Endodermal cell (in vitro differentiated cells): ENCODE measurements at regions not wholly inside any gene's neighbourhood (a gene's known extent, or its start where the extent isn't known, plus 50 kb on each side); places are given as distances from the start of the nearest gene placed in this dataset.

Source experiments
- DNase-seq: peaks from one replicate; pipeline ENCODE4 v3.0.0-alpha.2; 2017
- H3K27ac ChIP-seq: 2 replicates; pipeline ENCODE4 v1.5.1; 2013; ENCODE audit warnings: mild to moderate bottlenecking, low read depth, low read length, moderate library complexity
- H3K27me3 ChIP-seq: 2 replicates; pipeline ENCODE4 v1.6.1; 2013; ENCODE audit warnings: mild to moderate bottlenecking, low read length, moderate library complexity; ENCODE audit not compliant: insufficient read depth, control insufficient read depth, poor library complexity, severe bottlenecking
- H3K36me3 ChIP-seq: 2 replicates; pipeline ENCODE4 v1.7.0; 2013; ENCODE audit warnings: mild to moderate bottlenecking, low read length, moderate library complexity; ENCODE audit not compliant: control insufficient read depth, insufficient read depth
- H3K4me1 ChIP-seq: one replicate; pipeline ENCODE4 v1.7.0; 2013; ENCODE audit warnings: low read length; ENCODE audit not compliant: control insufficient read depth, insufficient read depth
- H3K4me3 ChIP-seq: 2 replicates; pipeline ENCODE4 v1.5.1; 2013; ENCODE audit warnings: mild to moderate bottlenecking, low read length, moderate library complexity
- H3K9ac ChIP-seq: 2 replicates; pipeline ENCODE4 v1.6.1; 2013; ENCODE audit warnings: mild to moderate bottlenecking, low read length, moderate library complexity; ENCODE audit not compliant: poor library complexity, severe bottlenecking; ENCODE audit errors: extremely low read depth
- H3K9me3 ChIP-seq: 2 replicates; pipeline ENCODE4 v1.6.1; 2013; ENCODE audit warnings: mild to moderate bottlenecking, low read length, moderate library complexity; ENCODE audit not compliant: control insufficient read depth
- H3K27ac Mint-ChIP-seq: 2 replicates; pipeline ENCODE4 v1.8.0; 2020; ENCODE audit warnings: mixed read lengths
- H3K27me3 Mint-ChIP-seq: 2 replicates; pipeline ENCODE4 v1.8.0; 2021; ENCODE audit warnings: mild to moderate bottlenecking, mixed read lengths; ENCODE audit not compliant: insufficient read depth
- H3K36me3 Mint-ChIP-seq: 2 replicates; pipeline ENCODE4 v1.8.0; 2020; ENCODE audit warnings: low read depth, mixed read lengths
- H3K4me1 Mint-ChIP-seq: 2 replicates; pipeline ENCODE4 v1.8.0; 2020; ENCODE audit warnings: mixed read lengths
- H3K4me3 Mint-ChIP-seq: 2 replicates; pipeline ENCODE4 v1.8.0; 2020; ENCODE audit warnings: mild to moderate bottlenecking, moderate library complexity, mixed read lengths
- H3K9me3 Mint-ChIP-seq: 2 replicates; pipeline ENCODE4 v1.8.0; 2020; ENCODE audit warnings: mild to moderate bottlenecking, mixed read lengths
- WGBS, 2 experiments: methylation state at CpG; one replicate each; pipeline versions ENCODE4 v1.1.5 to v1.1.7; 2013; ENCODE audit warnings: missing lambda C conversion rate in 2 of 2, mixed read lengths in 1 of 2; ENCODE audit not compliant: insufficient coverage in 1 of 2, insufficient read length in 1 of 2; 5-methylcytosine and 5-hydroxymethylcytosine counted together
- TF ChIP-seq, protein P1 (sequence below): fragments of 200-600 bp; sonication (generic); conservative IDR thresholded peaks from 2 replicates; pipeline ENCODE4 v1.5.0; 2021; ENCODE audit warnings: antibody characterized with exemption, mild to moderate bottlenecking

DNA sequence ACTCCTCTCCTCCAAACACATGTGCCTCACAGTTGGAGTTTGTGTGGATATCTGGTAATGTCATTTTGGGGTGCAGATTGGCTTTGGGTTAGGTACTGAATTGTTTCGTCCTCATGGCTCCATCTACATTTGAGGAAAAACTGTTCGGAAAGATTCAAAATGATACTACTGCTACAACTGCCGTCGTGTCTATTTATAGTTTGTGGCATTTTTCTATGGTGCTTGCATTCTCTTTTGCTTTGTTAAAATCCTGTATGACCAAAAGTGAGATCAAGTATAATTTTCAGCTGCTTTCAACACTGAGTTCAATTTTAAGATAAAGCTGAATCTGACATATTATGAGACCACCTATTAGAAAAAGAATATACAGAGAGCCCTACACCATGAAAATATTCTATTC, 176.3 kb upstream of the DSEL start:
- H3K9me3 ChIP-seq: no peaks in the 10 kb centered on the region
- no peak overlapping the region for H3K27ac ChIP-seq
- H3K4me3 Mint-ChIP-seq: no peak overlapping the region
- peaks cover 6% of the 10 kb centered on the region for H3K4me1 Mint-ChIP-seq
- WGBS, 2 experiments: 91 to 93% methylated on average over 3 to 4 of the region's 4 CpGs
- H3K36me3 Mint-ChIP-seq: no peaks in the 10 kb centered on the region
- peaks cover 7% of the 10 kb centered on the region for H3K9me3 Mint-ChIP-seq
- no peaks in the 10 kb centered on the region for H3K27me3 Mint-ChIP-seq
- TF ChIP-seq, protein P1, sequence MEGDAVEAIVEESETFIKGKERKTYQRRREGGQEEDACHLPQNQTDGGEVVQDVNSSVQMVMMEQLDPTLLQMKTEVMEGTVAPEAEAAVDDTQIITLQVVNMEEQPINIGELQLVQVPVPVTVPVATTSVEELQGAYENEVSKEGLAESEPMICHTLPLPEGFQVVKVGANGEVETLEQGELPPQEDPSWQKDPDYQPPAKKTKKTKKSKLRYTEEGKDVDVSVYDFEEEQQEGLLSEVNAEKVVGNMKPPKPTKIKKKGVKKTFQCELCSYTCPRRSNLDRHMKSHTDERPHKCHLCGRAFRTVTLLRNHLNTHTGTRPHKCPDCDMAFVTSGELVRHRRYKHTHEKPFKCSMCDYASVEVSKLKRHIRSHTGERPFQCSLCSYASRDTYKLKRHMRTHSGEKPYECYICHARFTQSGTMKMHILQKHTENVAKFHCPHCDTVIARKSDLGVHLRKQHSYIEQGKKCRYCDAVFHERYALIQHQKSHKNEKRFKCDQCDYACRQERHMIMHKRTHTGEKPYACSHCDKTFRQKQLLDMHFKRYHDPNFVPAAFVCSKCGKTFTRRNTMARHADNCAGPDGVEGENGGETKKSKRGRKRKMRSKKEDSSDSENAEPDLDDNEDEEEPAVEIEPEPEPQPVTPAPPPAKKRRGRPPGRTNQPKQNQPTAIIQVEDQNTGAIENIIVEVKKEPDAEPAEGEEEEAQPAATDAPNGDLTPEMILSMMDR: no peak
- H3K4me3 ChIP-seq: no peak overlapping the region
- no peak overlapping the region for H3K9ac ChIP-seq
- H3K27ac Mint-ChIP-seq: no peak overlapping the region
- no peaks in the 10 kb centered on the region for H3K36me3 ChIP-seq
- no peaks in the 10 kb centered on the region for H3K4me1 ChIP-seq
- no peaks in the 10 kb centered on the region for H3K27me3 ChIP-seq
- DNase-seq: no peak

DNA sequence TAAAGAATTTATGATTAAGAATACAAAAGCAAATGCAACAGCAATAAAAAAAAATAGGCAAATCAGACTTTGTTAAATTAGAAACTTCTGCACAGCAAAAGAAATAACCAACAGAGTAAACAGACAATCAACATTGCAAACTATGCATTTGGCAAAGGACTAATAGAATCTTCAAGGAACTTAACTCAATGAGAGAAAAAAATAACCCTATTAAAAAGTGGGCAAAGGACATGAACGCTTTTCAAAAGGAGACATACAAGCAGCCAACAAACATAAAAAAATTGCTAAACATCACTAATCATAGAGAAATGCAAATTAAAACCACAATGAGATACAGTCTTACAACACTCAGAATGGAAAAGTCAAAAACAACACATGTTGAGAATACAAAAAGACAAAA, 166.0 kb upstream of the DSEL start:
- no peak overlapping the region for H3K27ac ChIP-seq
- H3K27me3 ChIP-seq: no peaks in the 10 kb centered on the region
- TF ChIP-seq, protein P1: no peak
- H3K4me3 ChIP-seq: no peak overlapping the region
- no peaks in the 10 kb centered on the region for H3K36me3 ChIP-seq
- Mint-ChIP-seq H3K9me3 (no peaks in the 10 kb centered on the region), H3K27me3 (no peaks in the 10 kb centered on the region), H3K4me3 (no peak overlapping the region), H3K27ac (no peak overlapping the region), H3K36me3 (no peaks in the 10 kb centered on the region), H3K4me1 (no peaks in the 10 kb centered on the region)
- WGBS, 2 experiments: 94% methylated on average over 1 of the region's 1 CpG; no CpG with 5 or more reads in 1 of the 2 experiments
- no peak overlapping the region for H3K9ac ChIP-seq
- H3K9me3 ChIP-seq: no peaks in the 10 kb centered on the region
- no peak for DNase-seq
- no peaks in the 10 kb centered on the region for H3K4me1 ChIP-seq

DNA sequence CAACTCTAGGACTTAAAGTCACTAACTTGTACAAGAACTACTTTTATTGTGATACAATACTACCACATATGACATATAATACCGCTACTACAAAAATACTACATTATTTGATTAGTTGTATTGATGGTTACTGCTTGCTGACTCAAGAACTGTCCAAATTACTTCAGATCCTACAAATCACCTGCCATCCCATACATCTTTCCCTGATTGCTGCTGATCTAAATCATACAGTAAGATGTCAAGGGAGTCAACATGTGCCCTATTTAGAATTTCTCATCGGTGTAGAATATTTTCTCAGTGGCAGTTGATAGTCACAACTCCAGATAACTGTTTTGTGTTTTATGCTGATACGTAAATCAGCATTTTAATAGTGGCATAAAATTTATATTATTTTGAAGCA, 161.0 kb upstream of the DSEL start:
- H3K27ac ChIP-seq: no peak overlapping the region
- Mint-ChIP-seq H3K4me3 (no peak overlapping the region), H3K9me3 (no peaks in the 10 kb centered on the region), H3K27me3 (no peaks in the 10 kb centered on the region), H3K36me3 (no peaks in the 10 kb centered on the region), H3K27ac (no peak overlapping the region), H3K4me1 (no peaks in the 10 kb centered on the region)
- no peaks in the 10 kb centered on the region for H3K4me1 ChIP-seq
- H3K27me3 ChIP-seq: no peaks in the 10 kb centered on the region
- H3K9ac ChIP-seq: no peak overlapping the region
- DNase-seq: no peak
- TF ChIP-seq, protein P1: no peak
- no peaks in the 10 kb centered on the region for H3K9me3 ChIP-seq
- 100% methylated on average over 1 of the region's 3 CpGs; no CpG with 5 or more reads in 1 of the 2 experiments for WGBS, 2 experiments
- H3K36me3 ChIP-seq: no peaks in the 10 kb centered on the region
- H3K4me3 ChIP-seq: no peak overlapping the region
